Breast epithelium (tissue), 4 donors: ENCODE measurements at regions not wholly inside any gene's neighbourhood (a gene's known extent, or its start where the extent isn't known, plus 50 kb on each side); places are given as distances from the start of the nearest gene placed in this dataset.

Experiments used
- DNase-seq, 2 donors: peaks; one replicate each; pipeline ENCODE4 v3.0.0-alpha.2; 2019; ENCODE audit warnings: low spot score in 2 of 2
- H3K27ac ChIP-seq, 2 donors: fragments of 200-600 bp; sonication (generic) in 1 of 2; one replicate each; pipeline ENCODE4 v1.5.1; 2016 to 2019; ENCODE audit warnings: mild to moderate bottlenecking in 1 of 2
- H3K27me3 ChIP-seq, 2 donors: fragments of 200-600 bp; sonication (generic) in 1 of 2; one replicate each; pipeline versions ENCODE4 v1.5.1 to v1.6.0; 2017 to 2019; ENCODE audit warnings: control low read depth in 1 of 2, mild to moderate bottlenecking in 1 of 2
- H3K36me3 ChIP-seq: fragments of 200-600 bp; one replicate; pipeline ENCODE4 v1.5.1; 2019
- H3K4me1 ChIP-seq, 2 donors: fragments of 200-600 bp; sonication (generic); one replicate each; pipeline ENCODE4 v1.5.1; 2016 to 2019; ENCODE audit warnings: control low read depth in 1 of 2
- H3K4me3 ChIP-seq, 3 donors: fragments of 200-600 bp; sonication (generic); 1 replicate in 2 of 3; 2 replicates in 1 of 3; pipeline ENCODE4 v1.5.1; 2016 to 2019; ENCODE audit warnings: mild to moderate bottlenecking in 3 of 3, moderate library complexity in 2 of 3
- H3K9me3 ChIP-seq, 2 donors: fragments of 200-600 bp; sonication (generic) in 1 of 2; one replicate each; pipeline ENCODE4 v1.5.1; 2016 to 2019; ENCODE audit warnings: control low read depth in 1 of 2
- POLR2A ChIP-seq: fragments of 450-650 bp; IDR thresholded peaks from one replicate; pipeline ENCODE4 v1.6.1; 2016; ENCODE audit warnings: antibody characterized with exemption, mild to moderate bottlenecking, moderate library complexity
- POLR2AphosphoS5 ChIP-seq, 3 donors: sonication (generic); formaldehyde crosslinking; IDR thresholded peaks; one replicate each; pipeline ENCODE4 v1.6.1; 2017; ENCODE audit warnings: antibody characterized with exemption in 3 of 3
- intact Hi-C: fragments of 100-400 bp; cut with DNase I; formaldehyde crosslinking; loops from one replicate; pipeline ENCODE4 v1.15.1; 2023; ENCODE audit warnings: low total_unique reads
- TF ChIP-seq, protein P1 (sequence below), 3 donors: fragments of 450-650 bp; IDR thresholded peaks; one replicate each; pipeline ENCODE4 v1.5.1; 2016 to 2017; ENCODE audit warnings: antibody characterized with exemption in 3 of 3, mild to moderate bottlenecking in 3 of 3, moderate library complexity in 3 of 3

DNA sequence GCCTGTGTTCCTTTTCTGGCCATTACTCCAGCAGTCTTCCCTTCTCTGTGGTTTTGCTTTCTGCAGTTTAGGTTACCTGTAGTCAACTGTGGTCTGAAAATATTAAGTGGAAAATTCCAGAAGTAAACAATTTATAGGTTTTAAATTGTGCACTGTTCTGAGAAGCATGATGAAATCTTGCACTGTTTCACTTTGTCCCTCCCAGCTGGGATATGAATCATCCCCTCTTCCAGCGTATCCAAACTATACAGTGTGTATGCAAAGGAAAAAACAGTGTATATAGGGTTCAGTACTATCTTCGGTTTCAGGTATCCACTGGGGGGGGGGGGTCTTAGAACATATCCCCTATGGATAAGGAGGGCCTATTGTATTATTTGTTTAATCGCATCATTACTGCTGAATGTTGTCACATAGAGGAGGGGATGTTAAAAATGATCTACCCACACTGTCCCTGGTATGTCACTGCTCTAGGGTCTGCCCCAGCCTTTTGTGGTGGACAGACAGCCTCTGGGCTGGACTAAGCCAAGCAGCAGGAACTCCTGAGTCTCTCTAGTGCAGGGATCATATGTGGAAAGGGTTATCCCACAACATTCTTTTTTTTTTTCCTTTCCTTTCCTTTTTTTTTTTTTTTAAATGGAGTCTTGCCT, 109.1 kb upstream of the MAX start:
- intact Hi-C loops: no loop called here
- Histone ChIP-seq H3K9me3 (no peaks in the 10 kb centered on the region), H3K4me1 (no peaks in the 10 kb centered on the region), H3K36me3 (no peaks in the 10 kb centered on the region), H3K27me3 (no peaks in the 10 kb centered on the region), H3K4me3 (no peak overlapping the region), H3K27ac (no peak overlapping the region)
- DNase-seq: no peak
- no peak for TF ChIP-seq POLR2A
- TF ChIP-seq, protein P1, sequence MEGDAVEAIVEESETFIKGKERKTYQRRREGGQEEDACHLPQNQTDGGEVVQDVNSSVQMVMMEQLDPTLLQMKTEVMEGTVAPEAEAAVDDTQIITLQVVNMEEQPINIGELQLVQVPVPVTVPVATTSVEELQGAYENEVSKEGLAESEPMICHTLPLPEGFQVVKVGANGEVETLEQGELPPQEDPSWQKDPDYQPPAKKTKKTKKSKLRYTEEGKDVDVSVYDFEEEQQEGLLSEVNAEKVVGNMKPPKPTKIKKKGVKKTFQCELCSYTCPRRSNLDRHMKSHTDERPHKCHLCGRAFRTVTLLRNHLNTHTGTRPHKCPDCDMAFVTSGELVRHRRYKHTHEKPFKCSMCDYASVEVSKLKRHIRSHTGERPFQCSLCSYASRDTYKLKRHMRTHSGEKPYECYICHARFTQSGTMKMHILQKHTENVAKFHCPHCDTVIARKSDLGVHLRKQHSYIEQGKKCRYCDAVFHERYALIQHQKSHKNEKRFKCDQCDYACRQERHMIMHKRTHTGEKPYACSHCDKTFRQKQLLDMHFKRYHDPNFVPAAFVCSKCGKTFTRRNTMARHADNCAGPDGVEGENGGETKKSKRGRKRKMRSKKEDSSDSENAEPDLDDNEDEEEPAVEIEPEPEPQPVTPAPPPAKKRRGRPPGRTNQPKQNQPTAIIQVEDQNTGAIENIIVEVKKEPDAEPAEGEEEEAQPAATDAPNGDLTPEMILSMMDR (IDR thresholded peaks at IDR 0.05): no peak
- no peak for TF ChIP-seq POLR2AphosphoS5 (IDR thresholded peaks at IDR 0.05)

DNA sequence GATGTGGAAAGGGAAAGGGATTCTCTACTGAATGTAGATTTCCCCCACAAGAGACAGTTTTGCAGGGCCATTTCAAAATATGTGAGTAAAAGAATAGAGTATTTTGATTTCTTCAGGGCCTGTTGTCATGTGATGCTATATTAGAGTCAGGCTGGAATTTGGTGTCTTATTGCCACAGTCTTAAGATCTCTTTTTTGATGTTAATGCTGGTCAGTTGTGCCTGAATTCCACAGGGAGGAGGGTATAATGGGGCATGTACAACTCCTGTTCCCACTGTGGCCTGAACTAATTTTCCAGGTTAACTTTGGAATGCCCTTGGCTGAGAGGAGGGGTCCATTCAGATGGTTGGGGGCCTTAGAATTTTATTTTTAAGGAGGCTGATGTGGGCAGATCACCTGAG, 111.0 kb upstream of the MAX start:
- intact Hi-C loops: no loop called here
- Histone ChIP-seq H3K4me3 (no peak overlapping the region), H3K36me3 (no peaks in the 10 kb centered on the region), H3K9me3 (no peaks in the 10 kb centered on the region), H3K27ac (no peak overlapping the region), H3K4me1 (no peaks in the 10 kb centered on the region), H3K27me3 (no peaks in the 10 kb centered on the region)
- DNase-seq: no peak
- TF ChIP-seq, protein P1 (IDR thresholded peaks at IDR 0.05): no peak
- TF ChIP-seq POLR2AphosphoS5 (IDR thresholded peaks at IDR 0.05): no peak

DNA sequence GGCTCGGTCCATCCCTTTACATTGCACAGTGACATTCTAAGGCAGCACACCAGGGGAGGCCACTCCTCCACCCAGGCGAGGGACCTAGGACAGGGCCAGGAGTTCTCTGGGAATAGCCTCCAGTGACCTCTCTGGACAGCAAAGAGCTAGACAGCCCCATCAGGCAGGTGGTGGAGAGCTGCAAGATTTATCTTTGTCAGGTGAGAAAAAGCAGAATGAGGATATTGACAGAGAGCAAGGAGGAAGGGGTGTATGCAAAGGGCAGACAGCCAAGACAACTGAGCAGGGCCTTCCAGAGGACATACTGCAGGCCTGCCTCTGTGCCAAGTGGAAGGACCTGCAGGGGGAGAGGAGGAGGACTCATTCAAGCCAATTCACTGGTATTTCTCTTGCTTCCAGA, 112.4 kb upstream of the MAX start:
- Histone ChIP-seq H3K4me3 (no peak overlapping the region), H3K27me3 (no peaks in the 10 kb centered on the region), H3K9me3 (no peaks in the 10 kb centered on the region), H3K27ac (no peak overlapping the region), H3K36me3 (no peaks in the 10 kb centered on the region), H3K4me1 (no peaks in the 10 kb centered on the region)
- intact Hi-C loops: no loop called here
- TF ChIP-seq POLR2AphosphoS5 (IDR thresholded peaks at IDR 0.05) (no peak), POLR2A (no peak)
- TF ChIP-seq, protein P1 (IDR thresholded peaks at IDR 0.05): no peak
- DNase-seq: no peak

DNA sequence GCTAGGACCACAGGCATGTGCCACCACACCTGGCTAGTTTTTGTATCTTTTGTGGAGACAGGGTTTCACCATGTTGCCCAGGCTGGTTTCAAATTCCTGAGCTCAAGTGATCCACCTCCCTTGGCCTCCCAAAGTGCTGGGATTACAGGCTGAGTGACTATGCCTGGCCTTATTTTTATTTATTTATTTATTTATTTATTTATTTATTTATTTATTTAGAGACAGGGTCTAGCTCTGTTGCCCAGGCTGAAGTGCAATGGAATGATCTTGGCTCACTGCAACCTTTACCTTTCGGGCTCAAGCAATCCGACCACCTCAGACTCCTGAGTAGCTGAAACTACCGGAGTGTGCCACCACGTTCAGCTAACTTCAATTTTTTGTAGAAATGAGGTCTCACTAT, 117.0 kb upstream of the MAX start:
- Histone ChIP-seq H3K36me3 (no peaks in the 10 kb centered on the region), H3K27ac (no peak overlapping the region), H3K9me3 (no peaks in the 10 kb centered on the region), H3K27me3 (no peaks in the 10 kb centered on the region), H3K4me1 (no peaks in the 10 kb centered on the region), H3K4me3 (no peak overlapping the region)
- TF ChIP-seq POLR2A (no peak), POLR2AphosphoS5 (IDR thresholded peaks at IDR 0.05) (no peak)
- TF ChIP-seq, protein P1 (IDR thresholded peaks at IDR 0.05): no peak
- no peak for DNase-seq
- intact Hi-C loops: no loop called here

DNA sequence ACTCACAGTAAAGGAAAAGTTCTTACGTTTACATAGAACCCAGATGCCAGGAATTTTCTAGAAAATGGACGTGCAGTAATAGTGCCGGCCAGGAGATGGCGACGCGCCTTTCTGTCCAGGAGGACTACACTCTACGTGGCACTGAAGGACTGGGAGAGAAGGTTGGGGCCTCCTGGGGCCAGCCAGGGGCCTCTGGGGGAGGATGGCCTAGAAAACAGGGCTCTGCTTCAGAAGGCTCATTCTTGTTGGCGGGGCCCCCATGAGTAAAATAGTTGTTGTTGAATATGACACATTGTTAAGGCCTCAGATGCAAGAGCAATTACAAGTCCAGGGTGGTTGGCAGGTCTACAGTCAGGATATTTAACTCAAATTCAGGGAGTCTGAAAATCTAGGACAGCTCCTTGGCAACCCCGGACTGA, 120.1 kb upstream of the MAX start:
- intact Hi-C loops: no loop called here
- Histone ChIP-seq H3K4me1 (no peaks in the 10 kb centered on the region), H3K4me3 (no peak overlapping the region), H3K9me3 (no peaks in the 10 kb centered on the region), H3K36me3 (no peaks in the 10 kb centered on the region), H3K27me3 (no peaks in the 10 kb centered on the region), H3K27ac (no peak overlapping the region)
- TF ChIP-seq, protein P1 (IDR thresholded peaks at IDR 0.05): peak in 2 of 3 donors; percentile 49 to 53
- TF ChIP-seq POLR2AphosphoS5 (IDR thresholded peaks at IDR 0.05) (no peak), POLR2A (no peak)
- DNase-seq: no peak
